WTC11 (cell line): ENCODE measurements at regions not wholly inside any gene's neighbourhood (a gene's known extent, or its start where the extent isn't known, plus 50 kb on each side); places are given as distances from the start of the nearest gene placed in this dataset.

ENCODE experiments used
- ESRRA ChIP-seq: sonication (generic); formaldehyde crosslinking; IDR thresholded peaks from 2 replicates; pipeline ENCODE4 v1.8.1; 2022; ENCODE audit warnings: mild to moderate bottlenecking, missing genetic modification reagents, borderline replicate concordance
- FOXJ3 ChIP-seq: sonication (generic); formaldehyde crosslinking; IDR thresholded peaks from 2 replicates; pipeline ENCODE4 v1.9.0; 2021; ENCODE audit warnings: missing genetic modification reagents, mild to moderate bottlenecking, borderline replicate concordance
- IRF2 ChIP-seq: sonication (generic); formaldehyde crosslinking; IDR thresholded peaks from 2 replicates; pipeline ENCODE4 v1.8.0; 2022; ENCODE audit warnings: low read depth, missing genetic modification reagents, borderline replicate concordance
- JUN ChIP-seq: sonication (generic); formaldehyde crosslinking; IDR thresholded peaks from 2 replicates; pipeline ENCODE4 v1.8.0; 2023; ENCODE audit warnings: mild to moderate bottlenecking, missing genetic modification reagents
- NR3C1 ChIP-seq: sonication (generic); formaldehyde crosslinking; conservative IDR thresholded peaks from 2 replicates; pipeline ENCODE4 v1.8.1; 2023; ENCODE audit warnings: low read depth, mild to moderate bottlenecking, missing genetic modification reagents
- ZNF138 ChIP-seq: sonication (generic); formaldehyde crosslinking; conservative IDR thresholded peaks from 2 replicates; pipeline ENCODE4 v1.8.1; 2022; ENCODE audit warnings: mild to moderate bottlenecking, moderate library complexity, missing genetic modification reagents
- ZNF263 ChIP-seq: sonication (generic); formaldehyde crosslinking; IDR thresholded peaks from 2 replicates; pipeline ENCODE4 v1.8.1; 2022; ENCODE audit warnings: low read depth, mild to moderate bottlenecking, moderate library complexity, missing genetic modification reagents
- TF ChIP-seq, protein P1 (sequence below): sonication (generic); formaldehyde crosslinking; IDR thresholded peaks from 2 replicates; pipeline ENCODE4 v1.8.0; 2022; ENCODE audit warnings: mild to moderate bottlenecking, missing genetic modification reagents
- TF ChIP-seq, protein P2 (sequence below): fragments of 200-600 bp; IDR thresholded peaks from 2 replicates; pipeline ENCODE4 v1.8.0; 2022; ENCODE audit warnings: antibody characterized with exemption

DNA sequence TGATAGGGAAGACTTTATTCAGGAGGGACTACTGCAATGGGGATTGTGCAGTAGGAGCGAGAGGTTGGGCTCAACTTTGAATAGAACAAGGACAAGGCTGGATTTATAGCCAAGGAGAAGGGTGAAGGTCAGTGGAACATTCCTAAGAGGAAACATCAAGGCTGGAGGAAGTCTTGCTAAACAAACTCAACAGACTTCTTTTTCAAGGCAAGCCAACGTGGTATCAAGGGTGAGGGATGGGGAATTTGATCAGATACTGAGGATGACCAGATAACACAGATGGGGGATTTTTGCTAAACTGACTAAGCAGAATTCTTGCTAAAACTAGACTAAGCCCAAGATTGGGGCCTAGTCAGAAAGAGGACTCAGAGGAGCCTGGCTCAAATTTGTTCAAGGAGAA is 107.3 kb downstream of the DUSP10 start:
- TF ChIP-seq FOXJ3 (CRISPR knock-in tag) (no peak), JUN (CRISPR knock-in tag) (no peak), ESRRA (CRISPR knock-in tag) (no peak), ZNF263 (no peak), ZNF138 (CRISPR knock-in tag) (no peak), NR3C1 (CRISPR knock-in tag) (no peak), IRF2 (CRISPR knock-in tag) (no peak)
- TF ChIP-seq, protein P1, sequence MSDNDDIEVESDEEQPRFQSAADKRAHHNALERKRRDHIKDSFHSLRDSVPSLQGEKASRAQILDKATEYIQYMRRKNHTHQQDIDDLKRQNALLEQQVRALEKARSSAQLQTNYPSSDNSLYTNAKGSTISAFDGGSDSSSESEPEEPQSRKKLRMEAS (CRISPR knock-in tag), result no peak
- TF ChIP-seq, protein P2, sequence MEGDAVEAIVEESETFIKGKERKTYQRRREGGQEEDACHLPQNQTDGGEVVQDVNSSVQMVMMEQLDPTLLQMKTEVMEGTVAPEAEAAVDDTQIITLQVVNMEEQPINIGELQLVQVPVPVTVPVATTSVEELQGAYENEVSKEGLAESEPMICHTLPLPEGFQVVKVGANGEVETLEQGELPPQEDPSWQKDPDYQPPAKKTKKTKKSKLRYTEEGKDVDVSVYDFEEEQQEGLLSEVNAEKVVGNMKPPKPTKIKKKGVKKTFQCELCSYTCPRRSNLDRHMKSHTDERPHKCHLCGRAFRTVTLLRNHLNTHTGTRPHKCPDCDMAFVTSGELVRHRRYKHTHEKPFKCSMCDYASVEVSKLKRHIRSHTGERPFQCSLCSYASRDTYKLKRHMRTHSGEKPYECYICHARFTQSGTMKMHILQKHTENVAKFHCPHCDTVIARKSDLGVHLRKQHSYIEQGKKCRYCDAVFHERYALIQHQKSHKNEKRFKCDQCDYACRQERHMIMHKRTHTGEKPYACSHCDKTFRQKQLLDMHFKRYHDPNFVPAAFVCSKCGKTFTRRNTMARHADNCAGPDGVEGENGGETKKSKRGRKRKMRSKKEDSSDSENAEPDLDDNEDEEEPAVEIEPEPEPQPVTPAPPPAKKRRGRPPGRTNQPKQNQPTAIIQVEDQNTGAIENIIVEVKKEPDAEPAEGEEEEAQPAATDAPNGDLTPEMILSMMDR, result no peak
